GM19351 (cell line): ENCODE measurements at regions not wholly inside any gene's neighbourhood (a gene's known extent, or its start where the extent isn't known, plus 50 kb on each side); places are given as distances from the start of the nearest gene placed in this dataset.
"Not testable (repeated sequence)": the region's sequence is repeated elsewhere in the genome, so short reads cannot be mapped to it uniquely, and the experiment has no call there.

ENCODE experiments used
- ATAC-seq: cut with Tn5 transposase; IDR thresholded peaks from one replicate; pipeline ENCODE4 v1.9.1; 2021; ENCODE audit warnings: mild to moderate bottlenecking, moderate library complexity; ENCODE audit not compliant: unreplicated experiment

DNA sequence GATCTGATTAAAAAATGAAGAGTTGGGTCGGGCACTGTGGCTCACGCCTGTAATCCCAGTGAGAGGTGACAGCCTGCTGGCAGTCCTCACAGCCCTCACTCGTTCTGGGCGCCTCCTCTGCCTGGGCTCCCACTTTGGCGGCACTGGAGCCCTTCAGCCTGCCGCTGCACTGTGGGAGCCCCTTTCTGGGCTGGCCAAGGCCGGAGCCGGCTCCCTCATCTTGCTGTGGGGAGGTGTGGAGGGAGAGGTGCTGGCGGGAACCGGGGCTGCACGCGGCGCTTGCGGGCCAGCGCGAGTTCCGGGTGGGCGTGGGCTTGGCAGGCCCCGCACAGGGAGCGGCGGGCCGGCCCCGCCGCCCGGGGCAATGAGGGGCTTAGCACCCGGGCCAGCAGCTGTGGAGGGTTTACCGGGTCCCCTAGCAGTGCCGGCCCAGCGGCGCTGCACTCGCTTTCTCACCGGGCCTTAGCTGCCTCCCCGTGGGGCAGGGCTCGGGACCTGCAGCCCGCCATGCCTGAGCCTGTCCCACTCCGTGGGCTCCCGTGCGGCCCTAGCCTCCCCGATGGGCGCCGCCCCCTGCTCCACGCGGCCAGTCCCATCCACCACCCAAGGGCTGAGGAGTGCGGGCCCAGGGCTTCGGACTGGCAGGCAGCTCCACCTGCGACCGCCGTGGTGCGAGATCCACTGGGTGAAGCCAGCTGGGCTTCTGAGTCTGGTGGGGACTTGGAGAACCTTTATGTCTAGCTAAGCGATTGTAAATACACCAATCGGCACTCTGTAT is 534.1 kb upstream of the ARRDC3 start:
- not testable (repeated sequence) for ATAC-seq

DNA sequence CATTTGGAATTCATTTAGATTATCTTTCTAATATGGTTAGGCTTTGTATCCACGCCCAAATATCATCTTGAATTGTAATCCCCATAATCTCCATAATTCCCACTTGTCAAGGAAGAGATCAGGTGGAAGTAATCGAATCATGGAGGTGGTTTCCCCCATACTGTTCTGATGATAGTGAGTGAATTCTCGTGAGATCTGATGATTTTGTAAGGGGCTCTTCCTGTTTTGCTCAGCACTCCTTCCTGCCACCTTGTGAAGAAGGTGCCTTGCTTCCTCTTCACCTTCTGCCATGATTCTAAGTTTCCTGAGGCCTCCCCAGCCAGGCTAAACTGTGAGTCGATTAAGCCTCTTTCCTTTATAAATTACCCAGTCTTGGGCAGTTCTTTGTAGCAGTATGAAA is 527.5 kb upstream of the ARRDC3 start:
- no peak for ATAC-seq

DNA sequence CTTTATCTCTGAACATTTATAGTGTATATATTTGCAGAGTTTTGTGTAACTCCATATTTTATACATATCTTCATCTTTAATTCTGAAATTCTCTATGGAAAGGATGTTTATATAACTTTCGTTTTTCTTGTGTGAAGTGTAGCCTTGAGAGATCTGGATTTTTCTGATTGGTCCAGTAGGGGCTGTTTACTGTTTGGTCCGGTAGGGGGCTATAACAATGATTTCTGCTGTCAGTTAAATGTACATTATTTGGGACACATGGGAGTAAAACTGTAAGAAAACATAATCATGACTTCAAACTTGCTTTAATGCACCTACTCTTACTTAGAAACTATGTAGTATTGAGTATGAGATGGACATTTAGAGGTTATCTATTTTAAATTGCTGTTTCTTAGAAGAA is 527.1 kb upstream of the ARRDC3 start:
- no peak for ATAC-seq

GRCh38 chr5:91906494-91906893 is 523.4 kb upstream of the ARRDC3 start:
- ATAC-seq, result no peak

- ATAC-seq, result no peak
Measured at GRCh38 chr5:91906027-91906426, 522.9 kb upstream of the ARRDC3 start.

- ATAC-seq, result no peak
Measured at GRCh38 chr5:91898898-91899297, 515.8 kb upstream of the ARRDC3 start.

- ATAC-seq, result no peak
Measured at GRCh38 chr5:91898019-91898418, 514.9 kb upstream of the ARRDC3 start.

- no peak for ATAC-seq
Measured at GRCh38 chr5:91888810-91889209, 505.7 kb upstream of the ARRDC3 start.

- no peak for ATAC-seq
Measured at GRCh38 chr5:91885291-91886265, 502.5 kb upstream of the ARRDC3 start.

GRCh38 chr5:91884036-91884435 is 500.9 kb upstream of the ARRDC3 start:
- no peak for ATAC-seq

DNA sequence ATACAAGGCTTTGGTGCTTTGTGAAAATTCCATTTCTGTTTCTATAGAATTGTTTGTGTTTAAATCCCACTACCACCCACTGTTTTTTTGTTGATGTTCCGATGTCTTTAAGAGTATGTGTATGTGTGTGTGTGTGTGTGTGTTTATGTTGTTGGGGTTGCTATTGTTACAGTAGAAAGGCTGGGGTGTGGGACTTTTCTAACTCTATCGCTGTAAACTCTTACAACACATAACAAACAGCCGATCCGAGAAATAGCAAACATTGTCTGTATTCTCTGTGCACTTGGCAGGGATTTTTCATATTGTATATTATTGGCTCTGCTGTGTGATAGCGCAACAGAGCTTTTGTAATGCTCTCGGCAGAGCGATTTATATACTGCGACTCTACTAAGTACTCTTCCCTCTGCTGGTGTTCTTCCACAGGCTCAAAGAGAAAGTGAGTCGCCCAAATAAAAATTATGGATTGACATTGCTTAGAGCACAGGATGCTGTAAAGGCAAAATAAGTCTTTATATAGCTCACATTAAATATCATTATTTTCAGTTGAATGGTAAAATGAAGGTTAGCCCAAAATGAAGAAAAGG is 492.2 kb upstream of the ARRDC3 start:
- no peak for ATAC-seq

DNA sequence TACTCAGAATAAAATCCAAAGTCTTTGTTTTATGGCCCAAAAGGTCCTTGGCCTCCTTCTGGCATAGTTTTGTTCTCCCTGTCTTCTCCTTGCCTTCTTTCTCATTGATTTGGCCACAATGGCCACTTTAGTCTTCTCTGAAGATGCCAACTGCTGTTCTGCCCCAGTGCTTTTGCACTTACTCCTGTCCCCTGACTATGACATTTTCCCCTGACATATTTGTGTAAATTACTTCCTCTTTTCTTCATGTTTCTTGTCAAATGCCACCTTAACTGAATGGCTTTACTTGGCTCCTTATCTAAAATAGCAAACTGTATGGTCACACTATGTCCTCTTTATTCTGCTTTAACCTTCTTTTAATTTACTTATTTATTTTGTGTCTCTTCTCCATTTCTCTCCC is 484.7 kb upstream of the ARRDC3 start:
- no peak for ATAC-seq

DNA sequence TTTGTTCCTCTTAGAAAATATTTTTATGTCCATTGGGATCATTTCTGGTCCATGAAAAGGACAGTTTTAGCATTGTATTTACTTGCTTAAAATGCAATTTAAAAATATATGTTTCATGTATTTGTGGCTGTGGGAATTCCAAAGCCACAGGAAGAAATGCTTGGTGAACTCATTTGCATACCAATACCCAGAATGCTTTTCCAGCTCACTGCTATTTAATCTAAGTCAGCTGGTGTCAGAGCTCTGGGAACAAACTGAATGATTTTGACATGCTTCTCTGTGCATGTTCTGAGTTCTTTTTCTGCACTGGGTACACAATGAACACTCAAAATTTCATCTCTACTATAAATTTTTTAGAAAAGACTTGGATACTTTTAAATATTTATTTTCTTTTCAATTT is 482.8 kb upstream of the ARRDC3 start:
- ATAC-seq, result no peak

- no peak for ATAC-seq
Measured at GRCh38 chr5:91864962-91865361, 481.8 kb upstream of the ARRDC3 start.

DNA sequence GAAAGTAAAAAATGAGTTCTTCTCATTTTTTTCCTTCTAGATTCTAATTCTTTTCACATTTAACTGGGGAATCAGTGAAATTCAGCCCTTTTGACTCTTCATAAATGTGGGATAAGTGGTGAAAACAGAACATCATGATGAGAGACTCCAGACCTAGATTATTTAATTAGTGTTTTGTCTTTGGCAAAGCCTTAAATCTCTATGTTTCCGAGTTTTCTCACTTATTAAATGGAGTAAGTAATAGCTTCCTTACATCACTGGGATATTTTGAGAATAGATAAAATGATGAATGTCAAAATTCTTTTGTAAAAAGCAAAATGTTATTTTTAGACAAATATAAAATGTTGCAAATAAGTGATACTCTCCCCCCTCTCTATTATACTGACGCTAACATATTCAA is 468.6 kb upstream of the ARRDC3 start:
- no peak for ATAC-seq

DNA sequence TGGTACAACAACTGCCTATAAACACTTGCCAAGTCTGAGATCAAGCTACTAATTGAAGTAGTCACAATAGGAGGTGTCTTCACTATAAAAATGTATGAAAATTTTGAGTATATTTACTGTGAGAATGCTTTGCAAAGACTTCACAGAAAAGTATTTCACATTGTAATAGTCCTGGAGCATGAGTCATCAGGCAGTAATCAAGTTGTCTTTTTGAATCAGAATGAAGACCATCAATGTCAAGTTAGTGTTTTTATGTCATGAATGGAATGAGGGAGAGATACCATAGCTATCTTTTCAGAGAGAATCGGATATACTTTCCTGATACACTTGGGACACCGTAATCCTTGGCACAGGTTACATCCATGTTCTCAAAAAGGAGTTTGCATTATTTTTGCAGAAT is 466.9 kb upstream of the ARRDC3 start:
- ATAC-seq, result no peak

DNA sequence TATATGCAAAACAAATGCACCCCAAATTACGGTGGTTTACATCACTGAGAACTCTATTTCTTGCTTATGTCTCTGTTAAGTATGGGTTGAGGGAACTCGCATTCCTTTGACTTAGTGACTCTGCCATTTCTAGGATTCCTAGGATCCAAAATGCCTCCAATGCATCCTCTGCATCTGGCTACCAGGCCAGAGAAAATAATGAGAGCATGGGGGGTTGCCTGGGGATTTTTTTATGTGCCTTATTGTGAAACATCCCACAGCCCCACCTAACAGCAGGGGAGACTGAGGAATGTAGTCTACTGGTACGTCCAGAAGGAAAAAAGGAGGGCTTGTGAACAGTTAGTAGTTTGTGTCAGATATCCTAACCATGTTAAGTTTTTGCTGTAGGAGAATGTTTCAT is 466.0 kb upstream of the ARRDC3 start:
- no peak for ATAC-seq

GRCh38 chr5:91848453-91848852 is 465.3 kb upstream of the ARRDC3 start:
- no peak for ATAC-seq

- ATAC-seq, result no peak
Measured at GRCh38 chr5:91841423-91841822, 458.3 kb upstream of the ARRDC3 start.

- ATAC-seq, result no peak
Measured at GRCh38 chr5:91840412-91840811, 457.3 kb upstream of the ARRDC3 start.

DNA sequence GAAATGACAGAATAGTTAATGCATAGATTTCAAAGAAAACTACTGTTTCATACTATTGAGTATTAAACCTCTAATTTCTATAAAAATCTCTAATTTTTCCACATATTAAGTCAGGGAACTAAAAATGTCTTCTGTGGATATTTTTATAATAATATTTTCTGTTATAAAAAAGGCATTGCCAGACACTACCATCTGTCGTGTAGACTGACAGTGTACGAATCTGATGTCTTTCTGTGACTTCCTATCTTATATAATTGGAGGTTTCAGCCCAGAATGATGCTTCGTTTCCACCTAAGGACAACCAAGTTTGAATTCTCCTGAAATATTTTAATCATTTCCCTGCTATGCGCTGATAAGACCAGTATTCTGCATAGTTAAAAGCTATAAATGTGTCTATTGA is 456.6 kb upstream of the ARRDC3 start:
- ATAC-seq, result no peak

DNA sequence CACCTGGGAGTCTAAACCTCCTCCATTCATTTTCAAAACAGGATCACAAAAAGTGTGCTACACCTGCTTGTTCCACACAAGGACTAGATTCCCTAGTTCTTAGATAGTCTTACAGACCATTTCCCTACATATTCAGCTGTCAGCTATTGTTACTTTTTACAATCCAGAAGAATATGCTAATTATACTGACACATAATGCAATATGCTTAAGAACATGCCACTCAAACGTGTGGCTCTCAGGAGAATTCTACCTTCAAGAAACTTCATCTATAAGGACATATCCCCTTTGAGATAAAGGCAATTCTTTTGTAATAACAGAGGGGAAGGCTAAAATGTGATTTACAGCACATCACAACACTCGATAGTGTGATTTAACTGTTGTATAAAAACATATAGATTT is 456.1 kb upstream of the ARRDC3 start:
- no peak for ATAC-seq
